ENCODE measurements at regions not wholly inside any gene's neighbourhood (a gene's known extent, or its start where the extent isn't known, plus 50 kb on each side); places are given as distances from the start of the nearest gene placed in this dataset.
"Not testable (repeated sequence)": the region's sequence is repeated elsewhere in the genome, so short reads cannot be mapped to it uniquely, and the experiment has no call there.

DNA sequence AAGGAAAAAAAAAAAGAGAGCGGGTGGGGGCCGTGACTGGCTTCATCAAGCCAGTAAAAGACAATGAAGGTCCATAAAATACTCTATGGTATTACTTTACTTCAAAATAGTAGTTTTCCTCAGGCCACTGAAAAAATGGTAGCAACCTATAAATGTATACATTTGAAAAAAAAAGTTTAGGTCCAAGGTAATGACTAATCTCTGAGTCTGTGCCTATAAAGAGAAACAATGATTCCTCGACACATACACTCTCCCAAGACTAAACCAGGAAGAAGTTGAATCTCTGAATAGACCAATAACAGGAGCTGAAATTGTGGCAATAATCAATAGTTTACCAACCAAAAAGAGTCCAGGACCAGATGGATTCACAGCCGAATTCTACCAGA is 84.5 kb upstream of the SIRPG start:
- not testable (repeated sequence) for DNase-seq

DNA sequence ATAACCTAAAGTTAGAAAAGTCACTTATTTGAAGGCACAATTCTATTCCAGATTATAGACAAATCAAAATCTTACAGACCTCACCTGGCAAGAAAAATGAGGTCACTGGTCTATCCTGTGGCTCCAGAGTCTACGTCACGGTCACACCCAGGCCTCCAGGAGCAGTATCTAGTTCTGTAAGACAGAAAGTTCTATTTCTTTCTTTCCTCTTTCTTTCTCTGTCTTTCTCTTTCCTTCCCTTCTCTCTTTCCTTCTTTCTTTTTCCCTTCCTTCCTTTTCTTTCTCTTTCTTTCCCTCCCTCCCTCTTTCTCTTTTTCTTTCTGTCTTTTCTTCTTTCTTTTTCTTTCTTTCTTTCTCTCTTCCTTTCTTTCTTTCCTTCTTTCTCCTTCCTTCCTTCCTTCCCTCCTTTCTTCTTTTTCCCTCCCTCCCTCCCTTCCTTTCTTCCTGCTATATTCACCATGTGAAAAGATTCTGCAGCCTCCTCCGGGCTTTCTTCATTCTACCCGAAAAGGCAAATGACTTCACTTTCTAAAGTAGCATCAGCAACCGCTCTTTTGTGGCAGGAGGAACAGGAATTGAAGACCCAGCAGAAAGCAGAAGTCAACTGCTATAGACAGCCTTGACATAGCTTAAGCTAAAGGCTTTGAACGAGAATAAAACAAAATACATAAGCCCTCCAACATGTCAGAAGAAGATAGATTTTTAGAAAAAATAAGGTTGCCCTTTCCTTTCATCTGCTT is 83.9 kb upstream of the SIRPG start:
- DNase-seq: no peak

DNA sequence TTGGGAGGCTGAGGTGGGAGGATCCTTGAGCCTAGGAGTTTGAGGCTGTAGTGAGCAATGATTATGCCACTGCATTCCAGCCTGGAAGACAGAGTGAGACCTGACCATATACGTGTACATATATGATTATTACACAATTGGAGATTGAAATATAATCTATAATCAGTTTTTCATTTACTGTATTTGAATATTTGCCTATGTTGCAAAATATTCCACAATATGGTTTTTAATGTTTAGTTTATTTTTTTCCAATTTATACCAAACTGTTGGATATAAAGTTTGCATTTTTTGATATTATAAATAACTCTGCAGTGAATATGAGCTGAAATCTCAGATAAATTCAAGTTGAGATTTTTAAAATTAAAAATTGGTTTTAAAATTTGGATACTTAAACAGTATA is 79.6 kb upstream of the SIRPG start:
- no peak for DNase-seq

DNA sequence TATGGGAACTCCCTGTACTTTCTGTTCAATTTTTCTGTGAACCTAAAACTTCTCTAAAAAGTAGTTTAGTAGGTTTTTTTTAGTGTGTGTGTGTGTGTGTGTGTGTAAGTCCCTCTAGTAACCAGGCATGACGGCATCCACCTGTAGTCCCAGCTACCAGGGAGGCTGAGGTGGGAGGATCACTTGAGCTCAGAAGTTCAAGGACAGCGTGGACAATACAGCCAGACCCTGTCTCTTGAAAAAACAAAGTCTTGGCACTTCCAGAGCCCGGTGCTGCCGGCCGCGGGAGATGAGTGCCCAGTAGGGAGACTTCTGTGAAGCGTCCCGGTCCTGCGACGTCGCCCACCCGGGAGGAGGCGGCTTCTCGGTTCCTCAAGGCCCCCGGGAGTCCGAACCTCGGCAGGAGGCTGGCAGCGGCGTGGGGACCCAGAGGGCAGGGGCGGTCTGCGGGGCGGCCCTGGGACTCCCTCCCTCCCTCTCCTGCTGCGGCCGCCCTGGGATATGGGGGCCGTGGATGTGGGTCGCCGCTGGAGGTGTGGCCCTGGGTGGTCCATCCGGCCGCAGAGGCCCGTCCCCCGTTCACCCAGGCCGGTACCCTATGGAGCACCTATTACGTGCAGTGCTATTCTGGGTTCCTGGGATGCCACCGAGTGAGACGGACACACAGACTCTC is 78.0 kb upstream of the SIRPG start:
- DNase-seq: no peak

DNA sequence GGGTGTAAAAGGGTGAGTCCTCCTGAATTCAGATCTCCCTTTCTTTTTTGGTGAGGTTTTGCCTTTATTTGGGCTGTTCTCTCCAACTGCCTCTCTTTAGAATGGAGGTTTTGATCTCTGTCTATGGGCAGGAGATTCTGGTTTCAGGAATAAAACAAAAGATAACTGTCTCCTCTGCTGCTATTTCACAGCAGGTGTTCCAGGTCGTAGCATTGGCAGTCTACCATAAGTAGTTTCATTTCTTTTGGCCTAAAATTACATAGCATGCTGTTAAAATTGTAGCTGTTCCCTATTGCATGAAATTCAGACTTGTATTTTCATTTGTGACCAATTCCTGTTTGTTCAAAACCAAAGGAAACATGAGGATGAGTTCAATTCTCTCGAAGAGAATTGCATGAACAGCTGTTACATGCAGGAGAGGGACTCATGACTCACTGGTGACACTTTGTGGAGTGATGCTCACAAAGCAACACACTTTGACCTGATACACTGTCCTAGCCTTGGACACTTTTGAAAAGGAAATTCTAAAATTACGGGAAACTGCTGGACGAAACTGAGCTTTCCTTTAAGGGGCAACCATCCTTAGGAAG is 76.8 kb upstream of the SIRPG start:
- no peak for DNase-seq

DNA sequence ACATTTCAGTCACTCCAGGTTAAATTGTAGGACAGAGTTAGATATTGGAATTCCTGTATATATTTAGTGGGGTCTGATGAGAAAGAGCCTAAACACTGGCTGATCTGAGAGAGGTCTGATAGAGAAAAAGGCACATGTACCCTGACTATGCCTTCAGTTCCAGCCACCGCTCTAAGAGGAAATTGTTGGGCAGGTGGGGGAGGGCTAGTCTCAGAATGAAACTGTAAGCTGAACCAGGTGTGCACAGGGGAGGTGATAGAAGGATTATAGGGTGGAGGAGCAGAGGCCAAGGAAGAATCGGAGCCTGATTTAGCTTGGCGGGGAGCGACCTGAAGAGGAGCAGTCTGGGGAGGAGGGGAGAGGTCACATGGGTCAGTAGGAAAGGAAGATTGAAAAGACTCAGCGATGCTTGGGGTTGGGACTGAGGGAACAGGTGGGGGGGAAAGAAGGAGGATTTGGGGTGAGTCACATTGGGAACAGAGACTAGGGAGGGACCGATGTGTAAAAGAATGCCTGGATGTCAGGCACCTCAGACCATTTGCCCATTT is 74.3 kb upstream of the SIRPG start:
- DNase-seq: not testable (repeated sequence)

DNA sequence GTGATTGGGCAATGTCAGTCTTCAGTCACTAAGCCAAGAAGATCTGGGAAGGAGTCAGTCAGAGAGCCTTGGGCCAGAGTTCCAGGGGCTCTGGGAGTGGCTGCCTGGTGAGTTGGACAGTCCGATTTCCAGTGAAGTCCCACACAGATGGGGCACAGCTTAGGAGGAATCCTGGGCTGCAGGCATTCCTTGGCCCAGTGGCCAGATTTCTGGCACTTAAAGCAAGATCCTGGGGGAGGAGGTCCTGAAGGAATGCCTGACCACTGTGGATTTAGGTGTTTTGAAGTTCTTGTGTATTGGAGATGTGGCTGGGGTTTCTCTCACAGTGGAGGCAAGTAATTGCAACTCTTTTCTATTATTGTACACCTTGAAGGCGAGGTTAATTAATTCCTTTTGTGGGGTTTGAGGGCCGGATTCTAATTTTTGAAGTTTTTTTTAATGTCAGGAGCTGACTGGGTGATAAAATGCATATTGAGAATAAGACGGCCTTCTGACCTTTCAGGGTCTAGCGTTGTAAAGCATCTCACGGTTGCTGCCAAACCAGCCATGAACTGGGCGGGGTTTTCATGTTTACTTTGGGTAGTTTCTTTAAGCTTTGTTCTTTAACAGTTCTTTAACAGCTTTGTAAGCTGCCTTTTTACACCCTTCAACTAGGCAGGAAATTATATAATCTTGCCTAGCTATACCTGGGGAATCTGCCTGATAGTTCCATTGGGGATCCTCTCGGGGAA is 73.6 kb upstream of the SIRPG start:
- DNase-seq: not testable (repeated sequence)

DNA sequence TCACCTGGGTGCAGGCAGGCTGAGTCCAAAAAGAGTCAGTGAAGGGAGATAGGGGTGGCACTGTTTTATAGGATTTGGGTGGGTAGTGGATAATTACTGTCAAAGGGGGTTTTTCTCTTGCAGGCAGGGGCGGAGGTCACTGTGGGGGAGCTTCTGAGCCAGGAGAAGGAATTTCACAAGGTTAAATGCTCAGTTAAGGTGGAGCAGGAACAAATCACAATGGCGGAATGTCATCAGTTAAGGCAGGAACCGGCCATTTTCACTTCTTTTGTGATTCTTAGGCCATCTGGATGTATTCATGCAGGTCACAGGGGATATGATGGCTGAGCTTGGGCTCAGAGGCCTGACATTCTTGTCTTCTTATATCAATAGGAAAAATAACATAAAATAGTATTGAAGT is 69.7 kb upstream of the SIRPG start:
- DNase-seq: not testable (repeated sequence)

DNA sequence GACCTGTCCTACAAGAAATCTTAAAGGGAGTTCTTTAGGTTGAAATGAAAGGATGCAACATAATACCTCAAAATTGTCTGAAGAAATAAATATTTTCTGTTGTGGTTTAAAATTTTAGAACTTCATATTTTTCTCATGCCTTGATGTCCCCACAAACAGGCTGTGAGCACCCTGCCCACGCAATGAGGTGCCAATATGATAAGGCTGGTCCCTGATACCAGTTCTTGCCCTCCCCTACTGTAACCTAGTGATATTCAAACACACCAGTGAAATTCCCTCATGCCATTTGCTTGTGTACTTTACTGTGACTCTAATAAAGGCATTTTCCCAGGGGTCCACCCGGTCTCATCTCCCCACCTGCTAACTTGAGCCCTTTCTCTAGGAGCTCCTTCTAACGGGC is 67.3 kb upstream of the SIRPG start:
- no peak for DNase-seq

DNA sequence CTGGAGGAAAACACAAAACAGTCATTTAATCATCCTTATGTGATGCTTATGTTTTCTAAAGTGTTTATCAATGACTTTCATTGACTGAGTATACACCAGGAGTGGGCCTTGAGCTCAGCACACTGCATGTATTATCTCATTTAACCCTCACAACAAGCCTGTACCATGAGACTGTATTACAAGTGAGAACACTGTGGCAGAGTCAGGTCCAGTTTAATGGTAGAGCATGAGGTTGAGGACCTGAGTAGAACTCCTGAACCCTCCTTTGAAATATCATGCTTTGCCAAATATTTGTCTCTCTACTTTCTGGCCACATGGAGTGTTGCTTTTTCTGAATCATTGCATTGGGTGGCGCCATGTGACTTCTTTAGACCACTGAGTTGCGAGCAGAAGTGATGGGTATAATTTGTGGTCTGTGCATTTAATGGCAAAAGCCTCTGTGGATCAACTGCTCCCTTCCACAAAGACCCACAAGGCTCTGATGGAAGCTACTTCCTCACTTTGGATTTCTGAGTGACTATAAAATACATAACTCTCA is 65.0 kb upstream of the SIRPG start:
- DNase-seq: no peak

DNA sequence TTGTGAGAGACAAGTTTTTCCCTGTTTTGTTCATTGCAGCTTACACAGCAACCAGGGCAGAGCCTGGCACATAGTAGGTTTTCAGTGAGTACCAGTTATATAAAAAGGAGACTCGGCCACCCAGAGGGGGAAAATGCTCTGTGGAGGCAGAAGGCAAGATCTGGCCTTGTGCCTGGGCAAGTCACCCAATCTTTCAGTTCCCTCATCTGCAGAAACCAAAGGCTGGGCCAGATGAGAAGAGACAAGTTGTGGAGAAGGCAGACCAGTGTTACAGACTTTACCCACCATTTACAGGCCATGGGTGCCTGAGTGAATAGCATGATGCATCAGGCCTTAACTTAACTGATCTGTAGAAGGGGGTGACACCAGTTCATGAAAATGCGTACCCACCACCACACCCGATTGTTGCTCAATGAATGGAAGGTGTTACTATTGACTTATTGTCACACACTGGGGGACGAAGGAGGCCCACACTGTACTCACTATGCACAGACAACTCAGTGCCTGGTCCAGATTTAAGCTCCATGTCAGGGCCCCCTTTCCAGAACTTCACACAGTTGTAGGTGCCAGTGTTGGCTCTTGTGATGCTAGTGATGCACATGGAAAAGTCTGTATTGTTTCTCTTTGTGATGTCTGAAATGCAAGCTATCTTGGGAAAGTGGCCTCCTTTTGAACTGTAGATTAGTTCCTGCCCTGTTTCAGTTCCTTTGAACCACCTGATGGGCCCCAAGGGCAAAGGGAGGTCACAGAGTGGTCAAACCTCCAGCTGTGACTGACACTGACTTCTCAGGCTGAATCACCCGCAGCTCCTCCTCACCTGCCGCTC is 64.3 kb upstream of the SIRPG start:
- no peak for DNase-seq

DNA sequence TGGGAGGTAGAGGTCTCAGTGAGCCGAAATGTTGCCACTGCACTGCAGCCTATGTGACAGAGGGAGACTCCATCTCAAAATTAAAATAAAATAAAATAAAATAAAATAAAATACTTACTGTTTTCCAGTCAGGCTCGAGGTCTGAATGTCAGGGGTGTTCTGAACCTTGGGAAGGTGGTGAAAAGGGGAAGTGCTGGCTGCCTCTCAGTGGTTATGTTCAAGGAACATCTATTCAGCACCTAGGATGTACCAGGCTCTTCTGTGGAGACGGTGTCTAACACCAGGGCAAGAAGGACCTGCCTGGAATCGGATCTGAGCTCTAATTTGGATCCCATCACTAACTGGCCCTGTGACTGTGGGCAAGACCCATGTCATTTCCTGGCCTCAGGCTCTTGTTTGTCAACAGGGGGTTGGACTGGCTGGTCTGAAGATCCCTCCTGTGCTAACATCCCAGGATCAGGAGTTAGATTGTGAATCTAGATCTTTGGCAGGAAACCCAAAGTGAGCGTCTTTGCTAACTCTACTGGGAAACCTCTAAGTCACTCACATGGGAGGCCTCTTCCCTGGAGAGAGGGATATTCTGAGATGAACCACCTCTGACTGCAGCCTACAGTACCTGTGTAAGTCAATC is 63.4 kb upstream of the SIRPG start:
- DNase-seq: no peak

DNA sequence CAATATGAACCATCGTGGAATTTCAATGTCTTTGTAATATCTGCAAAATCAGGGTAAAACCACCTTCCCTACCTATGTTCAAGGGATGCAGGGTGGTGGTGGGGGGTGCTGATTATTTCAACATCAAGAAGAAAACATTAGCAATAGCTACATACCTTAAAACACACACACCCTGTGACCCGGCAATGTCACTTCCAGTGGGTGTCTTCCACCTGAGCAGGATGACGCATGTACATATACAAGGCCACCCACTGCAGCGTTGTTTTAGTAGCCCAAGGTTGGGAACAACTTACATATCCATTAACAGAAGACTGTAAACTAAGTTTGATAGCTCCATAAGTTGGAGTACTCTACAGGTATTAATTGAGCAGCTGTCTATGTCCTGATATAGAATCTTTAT is 62.6 kb upstream of the SIRPG start:
- DNase-seq: no peak

DNA sequence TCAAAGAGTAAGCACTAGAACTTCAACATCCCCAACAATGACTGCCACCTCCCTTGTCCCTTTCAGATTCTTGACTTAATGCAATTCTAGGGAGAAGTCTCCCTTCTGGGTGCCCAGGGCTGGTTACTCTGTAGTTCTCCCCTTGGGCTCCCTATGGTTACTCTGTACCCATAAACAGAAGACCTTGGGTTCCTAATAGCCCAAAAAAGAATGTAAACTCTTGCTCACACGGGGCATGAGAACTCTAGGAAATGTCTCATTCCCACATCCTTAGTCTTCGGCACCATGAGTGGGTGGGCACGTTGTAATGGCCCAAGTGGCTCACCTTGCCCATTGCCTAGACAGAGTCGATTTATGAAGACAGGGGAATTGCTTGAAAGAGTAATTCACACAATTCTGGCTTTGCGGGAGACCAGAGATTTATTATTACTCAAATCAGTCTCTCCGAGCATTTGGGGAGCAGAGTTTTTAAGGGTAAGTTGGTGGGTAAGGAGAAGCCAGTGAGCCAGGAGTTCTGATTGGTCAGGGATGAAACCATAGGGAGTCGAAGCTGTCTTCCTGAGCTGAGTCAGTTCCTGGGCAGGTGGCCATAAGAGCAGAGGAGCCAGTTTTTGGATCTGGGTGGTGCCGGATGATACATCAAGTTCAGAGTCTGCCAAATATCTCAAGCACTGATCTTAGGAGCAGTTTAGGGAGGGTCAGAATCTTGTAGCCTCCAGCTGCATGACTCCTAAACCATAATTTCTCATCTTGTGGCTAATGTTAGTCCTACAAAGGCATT is 61.2 kb upstream of the SIRPG start:
- no peak for DNase-seq

DNA sequence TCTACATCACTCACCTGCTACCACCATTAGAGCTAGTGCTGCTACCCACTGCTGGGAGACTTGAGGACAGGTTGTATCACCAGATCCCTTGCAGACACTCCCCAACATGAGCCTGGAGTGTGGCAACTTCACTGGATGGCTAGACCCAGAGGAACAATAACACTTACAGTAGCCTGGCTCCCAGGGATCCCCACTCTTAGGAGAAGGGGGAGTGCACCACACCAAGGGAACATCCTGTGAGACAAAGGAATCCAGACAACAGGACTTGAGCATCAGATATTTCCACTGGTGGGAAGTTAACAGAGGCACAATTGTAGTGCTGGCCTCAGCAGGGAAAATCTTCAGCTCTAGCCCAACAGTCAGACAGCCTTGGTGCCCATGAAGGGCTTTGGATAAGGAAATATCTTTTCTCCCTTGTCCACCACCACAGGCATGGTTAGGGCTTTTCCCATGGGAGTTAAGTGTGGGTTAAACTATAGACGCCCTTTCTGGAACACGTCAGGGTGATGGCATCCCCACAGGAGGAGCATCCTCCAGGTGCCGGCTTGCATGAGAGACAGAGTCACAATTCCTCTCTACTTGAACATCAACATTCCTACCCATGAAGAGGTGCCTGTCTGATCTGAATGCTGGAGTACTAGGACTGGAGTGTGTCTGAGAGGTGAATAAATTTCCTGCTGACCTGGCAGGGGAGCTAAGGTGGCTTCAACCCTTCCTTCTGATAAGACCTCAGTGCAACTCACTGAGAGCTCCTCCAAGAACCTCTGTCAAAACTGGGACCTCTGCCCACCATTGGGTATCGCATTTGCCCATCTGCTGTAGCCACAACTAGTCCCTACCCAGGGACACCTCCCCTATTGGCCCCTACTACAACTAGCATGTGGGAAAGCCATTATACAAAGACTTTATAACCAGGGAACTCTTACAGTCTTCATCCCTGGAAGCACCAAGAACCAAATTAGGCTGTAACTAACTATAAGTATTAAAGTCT is 55.4 kb upstream of the SIRPG start:
- DNase-seq: no peak

DNA sequence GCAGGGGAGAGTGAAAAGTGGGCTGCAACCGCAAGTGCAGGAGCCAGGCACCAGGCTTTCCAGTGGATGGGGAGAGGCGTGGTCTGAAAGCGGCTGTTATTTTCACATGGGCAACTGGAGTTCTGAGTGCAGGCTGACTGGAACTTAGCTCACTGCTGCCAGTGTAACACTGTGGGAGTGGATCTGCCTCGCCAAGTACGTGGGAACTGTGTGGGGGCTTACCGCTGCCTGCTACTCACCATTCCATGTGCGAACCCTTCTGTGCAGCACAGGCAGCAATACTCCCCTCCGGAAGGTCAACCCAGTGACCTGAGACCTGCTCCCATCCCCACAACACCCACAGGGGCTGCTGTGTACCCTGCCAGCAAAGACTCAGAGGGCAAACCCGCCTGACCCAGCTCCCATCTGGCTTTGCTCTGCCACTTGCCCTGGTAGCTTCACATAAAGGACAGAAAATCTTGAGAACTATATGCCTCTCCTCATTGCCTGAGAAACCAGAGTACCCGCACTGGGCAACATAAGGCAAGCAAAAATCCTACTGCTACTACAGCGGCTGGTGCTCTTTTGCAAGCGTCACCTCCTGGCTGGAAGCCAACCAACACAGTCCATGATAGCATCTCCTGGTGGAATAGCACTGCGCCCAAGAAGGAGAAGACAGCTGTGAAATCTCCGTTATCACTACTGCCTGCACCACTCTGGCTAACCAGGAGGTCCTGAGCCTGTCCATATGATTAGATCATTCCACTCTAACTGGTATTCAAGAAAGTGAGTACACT is 54.4 kb upstream of the SIRPG start:
- DNase-seq: no peak

DNA sequence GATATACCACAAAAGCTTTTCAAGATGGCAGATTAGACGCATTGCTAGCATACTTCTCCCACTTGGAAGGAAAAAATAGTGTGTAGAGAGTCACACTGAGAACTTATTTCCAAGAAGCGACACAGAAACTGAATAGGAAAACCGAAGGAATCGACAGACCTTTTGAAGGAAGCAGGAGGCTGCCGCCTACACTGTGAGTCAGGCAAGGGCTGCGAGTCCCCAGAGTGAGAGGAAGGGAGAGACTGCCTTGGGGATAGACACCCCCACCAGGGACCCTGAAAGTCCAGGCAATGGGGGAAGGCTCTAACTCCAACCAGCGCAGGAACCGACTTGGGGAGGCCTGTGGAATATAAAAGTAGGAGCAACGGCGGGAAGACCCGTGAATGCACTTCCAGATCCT is 53.7 kb upstream of the SIRPG start:
- no peak for DNase-seq

DNA sequence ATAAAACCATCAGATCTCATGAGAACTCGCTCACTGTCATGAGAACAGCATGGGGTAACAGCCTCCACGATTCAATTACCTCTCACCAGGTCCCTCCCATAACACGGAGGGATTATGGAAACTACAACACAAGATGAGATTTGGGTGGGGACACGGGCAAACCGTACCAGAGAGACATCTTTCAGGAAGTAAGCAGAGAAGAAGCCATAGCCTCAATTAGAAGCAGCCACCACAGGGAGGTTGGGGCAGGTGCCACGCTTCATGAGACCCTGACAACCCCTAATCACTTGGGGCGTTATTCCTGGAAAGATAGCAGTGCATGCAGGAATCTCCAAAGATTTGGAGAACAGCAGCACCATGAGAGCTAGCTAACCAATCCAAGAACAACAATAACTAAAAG is 52.9 kb upstream of the SIRPG start:
- DNase-seq: no peak

Measured in NCI-H345 (cell line).